ENCODE measurements at regions not wholly inside any gene's neighbourhood (a gene's known extent, or its start where the extent isn't known, plus 50 kb on each side); places are given as distances from the start of the nearest gene placed in this dataset.

GRCh38 chr1:216847397-216848036 lies 124.3 kb upstream of the ESRRG start:
- H3K27ac Mint-ChIP-seq (ENCODE audit: unreplicated experiment) = no peak overlapping the region
- no peaks in the 10 kb centered on the region for H3K27me3 Mint-ChIP-seq (ENCODE audit: unreplicated experiment)
- no peaks in the 10 kb centered on the region for H3K36me3 Mint-ChIP-seq (ENCODE audit: unreplicated experiment)
- TF ChIP-seq CTCF (IDR thresholded peaks at IDR 0.05) = no peak
- no peak for DNase-seq (ENCODE audit: extremely low spot score, unreplicated experiment)
- H3K9me3 Mint-ChIP-seq (ENCODE audit: unreplicated experiment) = no peaks in the 10 kb centered on the region
- no peaks in the 10 kb centered on the region for H3K4me1 Mint-ChIP-seq (ENCODE audit: unreplicated experiment)
- H3K4me3 Mint-ChIP-seq (ENCODE audit: unreplicated experiment) = no peak overlapping the region

GRCh38 chr1:216846339-216846738 lies 123.1 kb upstream of the ESRRG start:
- H3K27ac Mint-ChIP-seq (ENCODE audit: unreplicated experiment) = no peak overlapping the region
- no peaks in the 10 kb centered on the region for H3K9me3 Mint-ChIP-seq (ENCODE audit: unreplicated experiment)
- TF ChIP-seq CTCF (IDR thresholded peaks at IDR 0.05) = no peak
- no peaks in the 10 kb centered on the region for H3K4me1 Mint-ChIP-seq (ENCODE audit: unreplicated experiment)
- DNase-seq (ENCODE audit: extremely low spot score, unreplicated experiment) = no peak
- no peak overlapping the region for H3K4me3 Mint-ChIP-seq (ENCODE audit: unreplicated experiment)
- no peaks in the 10 kb centered on the region for H3K36me3 Mint-ChIP-seq (ENCODE audit: unreplicated experiment)
- H3K27me3 Mint-ChIP-seq (ENCODE audit: unreplicated experiment) = no peaks in the 10 kb centered on the region

- DNase-seq (ENCODE audit: extremely low spot score, unreplicated experiment) = no peak
- Mint-ChIP-seq H3K4me3 (ENCODE audit: unreplicated experiment) (no peak overlapping the region), H3K36me3 (ENCODE audit: unreplicated experiment) (no peaks in the 10 kb centered on the region), H3K9me3 (ENCODE audit: unreplicated experiment) (peaks cover 6% of the 10 kb centered on the region), H3K4me1 (ENCODE audit: unreplicated experiment) (no peaks in the 10 kb centered on the region), H3K27me3 (ENCODE audit: unreplicated experiment) (no peaks in the 10 kb centered on the region), H3K27ac (ENCODE audit: unreplicated experiment) (no peak overlapping the region)
- no peak for TF ChIP-seq CTCF (IDR thresholded peaks at IDR 0.05)
Observed at GRCh38 chr1:216843409-216843808, 120.2 kb upstream of the ESRRG start.

- no peak for TF ChIP-seq CTCF (IDR thresholded peaks at IDR 0.05)
Observed at GRCh38 chr1:216841165-216841564, 117.9 kb upstream of the ESRRG start.

GRCh38 chr1:216836316-216836715 lies 113.1 kb upstream of the ESRRG start:
- no peak overlapping the region for H3K27ac Mint-ChIP-seq (ENCODE audit: unreplicated experiment)
- TF ChIP-seq CTCF (IDR thresholded peaks at IDR 0.05) = no peak
- H3K9me3 Mint-ChIP-seq (ENCODE audit: unreplicated experiment) = peaks cover 6% of the 10 kb centered on the region
- no peak overlapping the region for H3K4me3 Mint-ChIP-seq (ENCODE audit: unreplicated experiment)
- DNase-seq (ENCODE audit: extremely low spot score, unreplicated experiment) = no peak
- H3K4me1 Mint-ChIP-seq (ENCODE audit: unreplicated experiment) = no peaks in the 10 kb centered on the region
- no peaks in the 10 kb centered on the region for H3K36me3 Mint-ChIP-seq (ENCODE audit: unreplicated experiment)
- H3K27me3 Mint-ChIP-seq (ENCODE audit: unreplicated experiment) = no peaks in the 10 kb centered on the region

More at GRCh38 chr1:216841165-216841564, 117.9 kb upstream of the ESRRG start:
- DNase-seq (ENCODE audit: extremely low spot score, unreplicated experiment) = no peak
- no peaks in the 10 kb centered on the region for H3K36me3 Mint-ChIP-seq (ENCODE audit: unreplicated experiment)
- no peak overlapping the region for H3K27ac Mint-ChIP-seq (ENCODE audit: unreplicated experiment)
- H3K4me1 Mint-ChIP-seq (ENCODE audit: unreplicated experiment) = no peaks in the 10 kb centered on the region
- H3K27me3 Mint-ChIP-seq (ENCODE audit: unreplicated experiment) = no peaks in the 10 kb centered on the region
- H3K4me3 Mint-ChIP-seq (ENCODE audit: unreplicated experiment) = no peak overlapping the region
- H3K9me3 Mint-ChIP-seq (ENCODE audit: unreplicated experiment) = peaks cover 6% of the 10 kb centered on the region

All from osteocyte (in vitro differentiated cells).